ENCODE measurements at regions not wholly inside any gene's neighbourhood (a gene's known extent, or its start where the extent isn't known, plus 50 kb on each side); places are given as distances from the start of the nearest gene placed in this dataset.
"Not testable (repeated sequence)": the region's sequence is repeated elsewhere in the genome, so short reads cannot be mapped to it uniquely, and the experiment has no call there.

DNA sequence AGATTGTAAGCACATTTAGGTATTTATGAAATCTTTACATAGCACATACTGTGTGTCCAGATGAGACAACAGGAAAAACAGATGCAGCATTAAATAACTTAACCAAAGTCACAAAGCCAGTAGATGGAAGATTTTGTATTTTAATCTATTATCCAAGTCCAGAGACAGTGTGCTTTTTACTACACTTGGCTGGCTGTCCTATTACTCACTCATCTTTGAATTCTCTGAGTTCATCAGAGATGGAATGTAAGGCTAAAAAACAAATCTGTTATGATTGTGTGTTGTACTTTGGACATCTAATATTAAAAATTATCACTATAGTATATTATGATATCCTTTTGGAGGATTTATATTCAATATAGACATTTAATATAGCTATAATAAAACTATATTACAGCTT is 1189.4 kb downstream of the DSC3 start:
- DNase-seq: no peak
- no peak overlapping the region for H3K4me3 ChIP-seq
- H3K4me1 ChIP-seq: no peaks in the 10 kb centered on the region
- ATAC-seq: no peak
- no peaks in the 10 kb centered on the region for H3K36me3 ChIP-seq
- H3K9me3 ChIP-seq: no peaks in the 10 kb centered on the region
- TF ChIP-seq, protein P1, sequence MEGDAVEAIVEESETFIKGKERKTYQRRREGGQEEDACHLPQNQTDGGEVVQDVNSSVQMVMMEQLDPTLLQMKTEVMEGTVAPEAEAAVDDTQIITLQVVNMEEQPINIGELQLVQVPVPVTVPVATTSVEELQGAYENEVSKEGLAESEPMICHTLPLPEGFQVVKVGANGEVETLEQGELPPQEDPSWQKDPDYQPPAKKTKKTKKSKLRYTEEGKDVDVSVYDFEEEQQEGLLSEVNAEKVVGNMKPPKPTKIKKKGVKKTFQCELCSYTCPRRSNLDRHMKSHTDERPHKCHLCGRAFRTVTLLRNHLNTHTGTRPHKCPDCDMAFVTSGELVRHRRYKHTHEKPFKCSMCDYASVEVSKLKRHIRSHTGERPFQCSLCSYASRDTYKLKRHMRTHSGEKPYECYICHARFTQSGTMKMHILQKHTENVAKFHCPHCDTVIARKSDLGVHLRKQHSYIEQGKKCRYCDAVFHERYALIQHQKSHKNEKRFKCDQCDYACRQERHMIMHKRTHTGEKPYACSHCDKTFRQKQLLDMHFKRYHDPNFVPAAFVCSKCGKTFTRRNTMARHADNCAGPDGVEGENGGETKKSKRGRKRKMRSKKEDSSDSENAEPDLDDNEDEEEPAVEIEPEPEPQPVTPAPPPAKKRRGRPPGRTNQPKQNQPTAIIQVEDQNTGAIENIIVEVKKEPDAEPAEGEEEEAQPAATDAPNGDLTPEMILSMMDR (IDR thresholded peaks at IDR 0.05): no peak
- H3K27ac ChIP-seq: no peak overlapping the region
- intact Hi-C loops (cut with DNase I): no loop called here
- no peaks in the 10 kb centered on the region for H3K27me3 ChIP-seq (ENCODE audit: low read depth)

DNA sequence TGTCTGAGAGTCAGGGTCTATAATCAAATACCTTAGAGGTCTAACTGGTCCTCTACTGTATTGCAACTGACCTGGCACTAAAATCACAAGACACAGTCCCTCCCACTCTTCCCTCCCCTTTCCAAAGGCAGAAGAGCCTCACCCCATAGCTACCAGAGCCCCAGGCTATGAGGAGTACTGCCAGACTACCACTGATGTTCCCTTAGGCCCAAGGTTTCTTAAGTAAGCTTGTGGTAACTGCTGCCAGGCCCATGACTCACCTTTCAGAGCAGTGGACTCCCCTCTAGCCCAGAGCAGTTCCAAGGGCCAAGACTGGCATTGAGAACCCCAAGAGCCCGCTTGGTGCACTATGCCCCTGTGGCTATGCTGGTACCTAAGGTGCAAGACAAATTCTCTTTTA is 1193.4 kb downstream of the DSC3 start:
- TF ChIP-seq, protein P1 (IDR thresholded peaks at IDR 0.05): no peak
- intact Hi-C loops (cut with DNase I): no loop called here
- H3K36me3 ChIP-seq: no peaks in the 10 kb centered on the region
- DNase-seq: no peak
- H3K4me3 ChIP-seq: no peak overlapping the region
- ATAC-seq: no peak
- H3K9me3 ChIP-seq: no peaks in the 10 kb centered on the region
- H3K27me3 ChIP-seq (ENCODE audit: low read depth): no peaks in the 10 kb centered on the region
- H3K4me1 ChIP-seq: no peaks in the 10 kb centered on the region
- H3K27ac ChIP-seq: no peak overlapping the region

DNA sequence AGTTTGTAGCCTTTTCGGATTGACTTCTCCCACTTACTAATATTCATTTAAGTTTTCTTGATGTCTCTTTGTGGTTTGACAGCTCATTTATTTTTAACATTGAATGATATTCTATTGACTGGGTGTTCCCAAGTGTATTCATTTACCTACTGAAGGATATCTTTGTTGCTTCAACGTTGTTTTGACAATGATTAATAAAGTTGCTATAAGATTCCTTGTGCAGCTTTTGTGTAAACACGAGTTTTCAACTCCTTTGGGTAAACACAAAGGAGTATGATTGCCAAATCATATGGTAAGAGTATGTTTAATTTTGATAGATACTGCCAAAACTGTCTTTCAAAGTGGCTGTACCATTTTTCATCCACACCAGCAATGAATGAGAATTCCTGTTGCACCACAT is 1200.9 kb downstream of the DSC3 start:
- ATAC-seq: no peak
- TF ChIP-seq, protein P1 (IDR thresholded peaks at IDR 0.05): no peak
- H3K36me3 ChIP-seq: no peaks in the 10 kb centered on the region
- H3K4me3 ChIP-seq: no peak overlapping the region
- H3K27me3 ChIP-seq (ENCODE audit: low read depth): no peaks in the 10 kb centered on the region
- H3K27ac ChIP-seq: no peak overlapping the region
- no peaks in the 10 kb centered on the region for H3K9me3 ChIP-seq
- no peaks in the 10 kb centered on the region for H3K4me1 ChIP-seq
- no peak for DNase-seq
- intact Hi-C loops (cut with DNase I): no loop called here

DNA sequence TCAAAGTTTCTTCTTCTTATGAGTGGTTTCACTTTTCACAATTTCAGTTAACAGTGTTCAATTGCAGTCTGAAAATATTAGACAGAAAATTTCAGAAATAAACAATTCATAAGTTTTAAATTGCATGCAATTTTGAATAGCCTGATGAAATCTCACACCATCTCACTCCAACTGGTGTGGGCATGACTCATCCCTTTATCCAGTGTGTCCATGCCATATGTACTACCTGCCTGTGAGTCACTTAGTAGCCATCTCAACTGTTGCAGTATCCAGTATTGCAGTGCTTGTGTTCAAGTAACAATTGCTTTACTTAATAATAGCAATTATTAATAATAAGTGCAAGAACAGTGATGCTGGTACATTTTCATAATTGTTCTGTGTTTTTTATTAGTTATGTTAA is 1202.5 kb downstream of the DSC3 start:
- no peak for ATAC-seq
- DNase-seq: no peak
- intact Hi-C loops (cut with DNase I): no loop called here
- Histone ChIP-seq H3K27ac (no peak overlapping the region), H3K4me3 (no peak overlapping the region), H3K4me1 (no peaks in the 10 kb centered on the region), H3K9me3 (no peaks in the 10 kb centered on the region), H3K36me3 (no peaks in the 10 kb centered on the region), H3K27me3 (ENCODE audit: low read depth) (no peaks in the 10 kb centered on the region)
- TF ChIP-seq, protein P1 (IDR thresholded peaks at IDR 0.05): no peak

DNA sequence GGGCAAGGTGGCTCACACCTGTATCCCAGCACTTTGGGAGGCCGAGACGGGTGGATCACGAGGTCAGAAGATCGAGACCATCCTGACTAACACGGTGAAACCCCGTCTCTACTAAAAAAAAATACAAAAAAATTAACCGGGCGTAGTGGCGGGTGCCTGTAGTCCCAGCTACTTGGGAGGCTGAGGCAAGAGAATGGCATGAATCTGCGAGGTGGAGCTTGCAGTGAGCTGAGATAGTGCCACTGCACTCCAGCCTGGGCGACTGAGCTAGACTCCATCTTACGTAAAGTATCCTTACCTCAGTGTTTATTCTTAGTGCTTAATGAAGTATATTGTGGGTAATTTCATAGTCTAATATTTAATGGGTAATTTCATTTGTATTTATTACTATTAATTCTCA is 1203.6 kb downstream of the DSC3 start:
- H3K27ac ChIP-seq; H3K27me3 ChIP-seq (ENCODE audit: low read depth); intact Hi-C loops (cut with DNase I); DNase-seq; ATAC-seq; H3K9me3 ChIP-seq; H3K4me3 ChIP-seq; H3K4me1 ChIP-seq; H3K36me3 ChIP-seq: not testable (repeated sequence)

DNA sequence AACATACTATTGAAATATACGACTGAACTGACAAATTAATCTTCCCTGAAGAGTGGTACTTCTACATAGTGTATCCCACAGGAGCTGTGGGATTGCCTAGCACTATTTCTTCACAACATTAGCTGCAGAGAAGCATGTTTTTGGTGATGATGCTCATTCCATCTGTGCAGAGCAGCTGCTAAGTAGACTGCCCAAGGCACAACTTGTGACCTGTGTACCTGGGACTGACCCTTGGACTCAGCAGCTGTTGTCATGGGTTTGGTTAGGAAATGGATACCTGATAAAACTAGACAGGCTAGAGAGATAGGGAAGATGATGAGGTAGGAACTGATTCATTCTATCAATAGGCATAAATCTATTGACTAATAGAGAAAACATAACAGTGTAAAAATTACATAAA is 1204.0 kb downstream of the DSC3 start:
- no peak overlapping the region for H3K27ac ChIP-seq
- no peaks in the 10 kb centered on the region for H3K36me3 ChIP-seq
- H3K27me3 ChIP-seq (ENCODE audit: low read depth): no peaks in the 10 kb centered on the region
- TF ChIP-seq, protein P1 (IDR thresholded peaks at IDR 0.05): no peak
- DNase-seq (no peak), ATAC-seq (no peak)
- no peak overlapping the region for H3K4me3 ChIP-seq
- intact Hi-C loops (cut with DNase I): no loop called here
- no peaks in the 10 kb centered on the region for H3K9me3 ChIP-seq
- H3K4me1 ChIP-seq: no peaks in the 10 kb centered on the region

Data from lower lobe of right lung (tissue), 2 donors.